ENCODE measurements at regions not wholly inside any gene's neighbourhood (a gene's known extent, or its start where the extent isn't known, plus 50 kb on each side); places are given as distances from the start of the nearest gene placed in this dataset.

- TF ChIP-seq TERF1 (CRISPR knock-in tag; IDR thresholded peaks at IDR 0.05) (no peak), ATF4 (CRISPR knock-in tag; IDR thresholded peaks at IDR 0.05) (no peak)
These were observed 73.9 kb downstream of the MATN1 start (continued) for GRCh38 chr1:30649321-30649991.

GRCh38 chr1:30648408-30649000, 74.9 kb downstream of the MATN1 start:
- ATAC-seq (no peak), FAIRE-seq (no peak), DNase-seq (ENCODE audit: low spot score) (no peak)
- H3K4me3 ChIP-seq (replicated peaks in 1 of 3; ENCODE audit: insufficient read depth in 1 of 3, low read depth in 2 of 3, low read length in 3 of 3) = no peak overlapping the region
- no peak overlapping the region for H3K27ac ChIP-seq (ENCODE audit: extremely low read length, insufficient read depth, low read length)
- in situ Hi-C loops (cut with HindIII; ENCODE audit: extremely low pct_ligation_motif_present, low pct_unique_long_range_greater_than_20kb) (no loop called here), intact Hi-C loops (cut with micrococcal nuclease; ENCODE audit: unreplicated experiment) (no loop called here)
- H3K36me3 ChIP-seq (replicated peaks in 1 of 2; ENCODE audit: control insufficient read depth in 1 of 2, insufficient read depth in 2 of 2, low read length in 2 of 2) = no peaks in the 10 kb centered on the region
- TF ChIP-seq ZNF713 (CRISPR knock-in tag; IDR thresholded peaks at IDR 0.05) (no peak), ZNF329 (CRISPR knock-in tag; IDR thresholded peaks at IDR 0.05; ENCODE audit: low read depth) (no peak), BATF2 (CRISPR knock-in tag; IDR thresholded peaks at IDR 0.05) (no peak), ERF (CRISPR knock-in tag; IDR thresholded peaks at IDR 0.05) (no peak), ZBTB43 (CRISPR knock-in tag; conservative IDR thresholded peaks at IDR 0.05) (no peak), NFATC3 (CRISPR knock-in tag; IDR thresholded peaks at IDR 0.05) (no peak), PHF8 (CRISPR knock-in tag; IDR thresholded peaks at IDR 0.05) (no peak), ZNF10 (CRISPR knock-in tag; IDR thresholded peaks at IDR 0.05; ENCODE audit: borderline replicate concordance, low read depth) (no peak), KLF6 (CRISPR knock-in tag; IDR thresholded peaks at IDR 0.05) (no peak), ZSCAN21 (CRISPR knock-in tag; IDR thresholded peaks at IDR 0.05; ENCODE audit: borderline replicate concordance) (no peak), MIXL1 (CRISPR knock-in tag; IDR thresholded peaks at IDR 0.05) (no peak), ZNF256 (CRISPR knock-in tag; conservative IDR thresholded peaks at IDR 0.05) (no peak), YEATS4 (CRISPR knock-in tag; IDR thresholded peaks at IDR 0.05; ENCODE audit: borderline replicate concordance) (no peak), HDAC1 (CRISPR knock-in tag; IDR thresholded peaks at IDR 0.05) (no peak)
- no peak overlapping the region for H3K4me2 ChIP-seq (ENCODE audit: low read depth, low read length)
- CTCF ChIA-PET (ENCODE audit: low intra/inter-chr PET ratio, low total read pairs) = no interaction called here
- BruUV-seq (replicated peaks) = no TSS peak
- WGBS (ENCODE audit: low lambda C conversion rate) = 37% methylated on average over 9 of the region's 9 CpGs
- peaks cover 0 to 10% of the 10 kb centered on the region in 2 experiments; a peak in 4 of 5 replicates for H3K27me3 ChIP-seq (ENCODE audit: control insufficient read depth in 1 of 2, insufficient read depth in 2 of 2, low read length in 2 of 2)
- H3K9me3 ChIP-seq (ENCODE audit: low read length) = no peaks in the 10 kb centered on the region
- POLR2A ChIA-PET = no interaction called here
- H3K79me2 ChIP-seq (ENCODE audit: insufficient read depth, low read length) = no peaks in the 10 kb centered on the region
- H4K20me1 ChIP-seq (ENCODE audit: insufficient read depth, low read length) = no peaks in the 10 kb centered on the region
- no peak overlapping the region for H3K9ac ChIP-seq (ENCODE audit: insufficient read depth, low read depth, low read length)
- H2AFZ ChIP-seq (ENCODE audit: low read length) = no peak overlapping the region
- no peaks in the 10 kb centered on the region for H3K4me1 ChIP-seq (ENCODE audit: insufficient read depth, low read length)
